Mammary epithelial cell (primary cell): ENCODE measurements at regions not wholly inside any gene's neighbourhood (a gene's known extent, or its start where the extent isn't known, plus 50 kb on each side); places are given as distances from the start of the nearest gene placed in this dataset.

Source experiments
- EZH2 ChIP-seq: IDR thresholded peaks from 2 replicates; pipeline ENCODE4 v1.6.1; 2012; ENCODE audit warnings: low read length, inconsistent platforms, borderline replicate concordance
- TF ChIP-seq, protein P1 (sequence below), 2 donors: IDR thresholded peaks in 1 of 2; conservative IDR thresholded peaks in 1 of 2; 2 replicates each; pipeline ENCODE4 v1.5.1; 2011 to 2012; ENCODE audit warnings: inconsistent platforms in 2 of 2, low read length in 2 of 2, mild to moderate bottlenecking in 2 of 2, control low read depth in 1 of 2, low read depth in 1 of 2; ENCODE audit not compliant: insufficient read depth in 1 of 2; ENCODE audit errors: extremely low read depth in 1 of 2

DNA sequence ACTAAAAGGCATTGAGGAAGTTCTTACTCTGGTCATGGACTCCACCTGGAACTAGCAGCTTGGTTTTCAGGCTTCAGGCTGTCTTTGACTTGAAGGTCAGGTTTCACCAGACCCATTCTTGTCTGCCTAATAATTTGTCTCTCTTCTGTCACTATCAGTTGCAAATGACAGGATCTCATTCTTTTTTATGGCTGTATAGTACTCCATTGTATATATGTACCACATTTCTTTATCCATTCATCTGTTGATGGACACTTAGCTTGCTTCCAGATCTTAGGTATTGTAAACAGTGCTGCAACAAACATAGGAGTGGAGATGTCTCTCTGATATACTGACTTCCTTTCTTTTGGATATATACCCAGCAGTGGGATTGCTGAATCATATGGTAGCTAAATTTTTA lies 73.1 kb upstream of the SYNCRIP start:
- TF ChIP-seq, protein P1, sequence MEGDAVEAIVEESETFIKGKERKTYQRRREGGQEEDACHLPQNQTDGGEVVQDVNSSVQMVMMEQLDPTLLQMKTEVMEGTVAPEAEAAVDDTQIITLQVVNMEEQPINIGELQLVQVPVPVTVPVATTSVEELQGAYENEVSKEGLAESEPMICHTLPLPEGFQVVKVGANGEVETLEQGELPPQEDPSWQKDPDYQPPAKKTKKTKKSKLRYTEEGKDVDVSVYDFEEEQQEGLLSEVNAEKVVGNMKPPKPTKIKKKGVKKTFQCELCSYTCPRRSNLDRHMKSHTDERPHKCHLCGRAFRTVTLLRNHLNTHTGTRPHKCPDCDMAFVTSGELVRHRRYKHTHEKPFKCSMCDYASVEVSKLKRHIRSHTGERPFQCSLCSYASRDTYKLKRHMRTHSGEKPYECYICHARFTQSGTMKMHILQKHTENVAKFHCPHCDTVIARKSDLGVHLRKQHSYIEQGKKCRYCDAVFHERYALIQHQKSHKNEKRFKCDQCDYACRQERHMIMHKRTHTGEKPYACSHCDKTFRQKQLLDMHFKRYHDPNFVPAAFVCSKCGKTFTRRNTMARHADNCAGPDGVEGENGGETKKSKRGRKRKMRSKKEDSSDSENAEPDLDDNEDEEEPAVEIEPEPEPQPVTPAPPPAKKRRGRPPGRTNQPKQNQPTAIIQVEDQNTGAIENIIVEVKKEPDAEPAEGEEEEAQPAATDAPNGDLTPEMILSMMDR (conservative IDR thresholded peaks at IDR 0.05 in 1 of 2, IDR thresholded peaks at IDR 0.05 in 1 of 2; ENCODE audit: extremely low read depth in 1 of 2, insufficient read depth in 1 of 2, low read depth in 1 of 2, low read length in 2 of 2) = no peak
- no peak for TF ChIP-seq EZH2
